GM23338 (cell line): ENCODE measurements at regions not wholly inside any gene's neighbourhood (a gene's known extent, or its start where the extent isn't known, plus 50 kb on each side); places are given as distances from the start of the nearest gene placed in this dataset.

Experiments
- ATAC-seq: fragments of 200-7000 bp; cut with Tn5 transposase; 3 replicates; pipeline ENCODE4 v1.9.1; 2020
- DNase-seq: peaks from one replicate; pipeline ENCODE4 v3.0.0-alpha.2; 2015; ENCODE audit warnings: low spot score
- H2AFZ ChIP-seq: fragments of 200-600 bp; sonication (generic); 2 replicates; pipeline ENCODE4 v1.8.0; 2016; ENCODE audit warnings: antibody characterized with exemption, mild to moderate bottlenecking, moderate library complexity
- H3F3A ChIP-seq: fragments of 200-600 bp; sonication (generic); replicated peaks from 2 replicates; pipeline ENCODE4 v1.8.0; 2017; ENCODE audit warnings: antibody characterized with exemption, mixed run types, low read depth
- H3K27ac ChIP-seq: fragments of 200-600 bp; sonication (generic); 2 replicates; pipeline ENCODE4 v1.6.1; 2016; ENCODE audit warnings: low read depth
- H3K27me3 ChIP-seq: fragments of 200-600 bp; sonication (generic); 2 replicates; pipeline ENCODE4 v1.8.0; 2016; ENCODE audit warnings: mild to moderate bottlenecking, mixed run types, moderate library complexity; ENCODE audit not compliant: insufficient read depth
- H3K36me3 ChIP-seq: fragments of 200-600 bp; sonication (generic); 2 replicates; pipeline ENCODE4 v1.8.0; 2016; ENCODE audit warnings: mild to moderate bottlenecking; ENCODE audit not compliant: insufficient read depth
- H3K4me1 ChIP-seq: fragments of 200-600 bp; sonication (generic); 2 replicates; pipeline ENCODE4 v1.8.0; 2016; ENCODE audit warnings: mild to moderate bottlenecking, moderate library complexity; ENCODE audit not compliant: insufficient read depth
- H3K4me2 ChIP-seq: fragments of 200-600 bp; sonication (generic); 2 replicates; pipeline ENCODE4 v1.7.1; 2017; ENCODE audit warnings: mixed run types
- H3K4me3 ChIP-seq: fragments of 200-600 bp; sonication (generic); 2 replicates; pipeline ENCODE4 v1.6.1; 2016; ENCODE audit warnings: mixed run types
- H3K79me2 ChIP-seq: fragments of 200-600 bp; sonication (generic); replicated peaks from 2 replicates; pipeline ENCODE4 v1.8.0; 2017; ENCODE audit warnings: mild to moderate bottlenecking; ENCODE audit not compliant: insufficient read depth
- H3K9me2 ChIP-seq: fragments of 200-600 bp; sonication (generic); 2 replicates; pipeline ENCODE4 v1.8.0; 2017; ENCODE audit not compliant: insufficient read depth
- H4K20me1 ChIP-seq: fragments of 200-600 bp; sonication (generic); replicated peaks from 2 replicates; pipeline ENCODE4 v1.8.0; 2017; ENCODE audit warnings: mild to moderate bottlenecking; ENCODE audit not compliant: insufficient read depth
- H3K27ac Mint-ChIP-seq: 2 replicates; pipeline ENCODE4 v1.8.0; 2020; ENCODE audit warnings: inconsistent platforms, mild to moderate bottlenecking, moderate library complexity, mixed read lengths
- H3K27me3 Mint-ChIP-seq: 3 replicates; pipeline ENCODE4 v1.8.0; 2022; ENCODE audit warnings: low read depth, mild to moderate bottlenecking, moderate library complexity, mixed read lengths, inconsistent platforms; ENCODE audit not compliant: insufficient read depth, poor library complexity
- H3K36me3 Mint-ChIP-seq: 3 replicates; pipeline ENCODE4 v1.8.0; 2021; ENCODE audit warnings: low read depth, mild to moderate bottlenecking, inconsistent platforms, moderate library complexity, mixed read lengths
- H3K4me1 Mint-ChIP-seq: 3 replicates; pipeline ENCODE4 v1.8.0; 2020; ENCODE audit warnings: mild to moderate bottlenecking, inconsistent platforms, mixed read lengths
- H3K4me3 Mint-ChIP-seq: 3 replicates; pipeline ENCODE4 v1.8.0; 2021; ENCODE audit warnings: moderate library complexity, mild to moderate bottlenecking, inconsistent platforms, mixed read lengths
- H3K9me3 Mint-ChIP-seq: 3 replicates; pipeline ENCODE4 v1.8.0; 2020; ENCODE audit warnings: moderate library complexity, mild to moderate bottlenecking, inconsistent platforms, mixed read lengths
- CREB1 ChIP-seq: fragments of 250-450 bp; sonication (Bioruptor Pico); IDR thresholded peaks from 2 replicates; pipeline ENCODE4 v1.5.0; 2020; ENCODE audit warnings: low read depth, mild to moderate bottlenecking, moderate library complexity
- CTCF ChIP-seq, 2 experiments: fragments of 200-600 bp in 1 of 2; sonication (generic) in 1 of 2; conservative IDR thresholded peaks; 2 replicates each; pipeline versions ENCODE4 v1.5.1 to v1.6.1; 2016 to 2017; ENCODE audit warnings: antibody characterized with exemption in 2 of 2, low read depth in 2 of 2, mild to moderate bottlenecking in 2 of 2, moderate library complexity in 1 of 2
- ETS1 ChIP-seq: IDR thresholded peaks from 2 replicates; pipeline ENCODE4 v1.6.1; 2016; ENCODE audit warnings: antibody characterized with exemption
- EZH2 ChIP-seq: fragments of 200-600 bp; sonication (generic); IDR thresholded peaks from one replicate; pipeline ENCODE4 v1.8.0; 2017; ENCODE audit warnings: antibody characterized with exemption, mild to moderate bottlenecking, low read depth; ENCODE audit not compliant: unreplicated experiment
- EZH2phosphoT487 ChIP-seq: fragments of 200-600 bp; sonication (generic); IDR thresholded peaks from one replicate; pipeline ENCODE4 v1.8.1; 2018; ENCODE audit warnings: antibody characterized with exemption; ENCODE audit not compliant: unreplicated experiment
- JUNB ChIP-seq: IDR thresholded peaks from one replicate; pipeline ENCODE4 v1.6.1; 2016; ENCODE audit warnings: antibody characterized with exemption; ENCODE audit not compliant: unreplicated experiment
- NANOG ChIP-seq: IDR thresholded peaks from 2 replicates; pipeline ENCODE4 v1.6.1; 2016; ENCODE audit warnings: antibody characterized with exemption, borderline replicate concordance
- POLR2AphosphoS5 ChIP-seq: IDR thresholded peaks from 2 replicates; pipeline ENCODE4 v1.6.1; 2016; ENCODE audit warnings: antibody characterized with exemption, low read depth
- REST ChIP-seq: IDR thresholded peaks from one replicate; pipeline ENCODE4 v1.6.1; 2018; ENCODE audit warnings: antibody characterized with exemption; ENCODE audit not compliant: unreplicated experiment
- STAT1 ChIP-seq: IDR thresholded peaks from one replicate; pipeline ENCODE4 v1.6.1; 2016; ENCODE audit warnings: antibody characterized with exemption; ENCODE audit not compliant: unreplicated experiment
- ZNF114 ChIP-seq: fragments of 250-450 bp; sonication (Bioruptor Pico); IDR thresholded peaks from 2 replicates; pipeline ENCODE4 v1.5.0; 2020; ENCODE audit warnings: mild to moderate bottlenecking, moderate library complexity
- ZNF331 ChIP-seq: fragments of 250-450 bp; sonication (Bioruptor Pico); IDR thresholded peaks from 2 replicates; pipeline ENCODE4 v1.5.0; 2020; ENCODE audit warnings: low read depth, mild to moderate bottlenecking, moderate library complexity
- ZNF462 ChIP-seq: fragments of 250-450 bp; sonication (Bioruptor Pico); IDR thresholded peaks from 2 replicates; pipeline ENCODE4 v1.5.0; 2020; ENCODE audit warnings: mild to moderate bottlenecking, moderate library complexity

GRCh38 chr1:59074598-59074997, 222.3 kb upstream of the FGGY start:
- TF ChIP-seq ZNF462 (no peak), STAT1 (no peak), ZNF114 (CRISPR knock-in tag) (no peak), EZH2phosphoT487 (no peak), CTCF (conservative IDR thresholded peaks at IDR 0.05; ENCODE audit: low read depth in 2 of 2) (no peak), POLR2AphosphoS5 (no peak), EZH2 (no peak), NANOG (no peak), REST (no peak), JUNB (no peak), ETS1 (no peak), ZNF331 (no peak), CREB1 (no peak)
- Histone ChIP-seq H3K36me3 (no peaks in the 10 kb centered on the region), H3K79me2 (no peaks in the 10 kb centered on the region), H3K27me3 (no peaks in the 10 kb centered on the region), H4K20me1 (no peaks in the 10 kb centered on the region), H3K27ac (no peak overlapping the region), H2AFZ (no peak overlapping the region), H3K4me3 (no peak overlapping the region), H3K9me2 (no peaks in the 10 kb centered on the region), H3K4me2 (no peak overlapping the region), H3F3A (peaks cover 28% of the 10 kb centered on the region), H3K4me1 (peaks cover 72% of the 10 kb centered on the region)
- no peaks in the 10 kb centered on the region; the same call in 2 of the 3 replicates for H3K36me3 Mint-ChIP-seq
- ATAC-seq, result no peak
- H3K27me3 Mint-ChIP-seq, result no peaks in the 10 kb centered on the region
- H3K9me3 Mint-ChIP-seq, result no peaks in the 10 kb centered on the region
- DNase-seq, result no peak
- H3K4me3 Mint-ChIP-seq, result no peak overlapping the region
- no peak overlapping the region for H3K27ac Mint-ChIP-seq
- H3K4me1 Mint-ChIP-seq, result peaks cover 77% of the 10 kb centered on the region
